ENCODE measurements at regions not wholly inside any gene's neighbourhood (a gene's known extent, or its start where the extent isn't known, plus 50 kb on each side); places are given as distances from the start of the nearest gene placed in this dataset.

DNA sequence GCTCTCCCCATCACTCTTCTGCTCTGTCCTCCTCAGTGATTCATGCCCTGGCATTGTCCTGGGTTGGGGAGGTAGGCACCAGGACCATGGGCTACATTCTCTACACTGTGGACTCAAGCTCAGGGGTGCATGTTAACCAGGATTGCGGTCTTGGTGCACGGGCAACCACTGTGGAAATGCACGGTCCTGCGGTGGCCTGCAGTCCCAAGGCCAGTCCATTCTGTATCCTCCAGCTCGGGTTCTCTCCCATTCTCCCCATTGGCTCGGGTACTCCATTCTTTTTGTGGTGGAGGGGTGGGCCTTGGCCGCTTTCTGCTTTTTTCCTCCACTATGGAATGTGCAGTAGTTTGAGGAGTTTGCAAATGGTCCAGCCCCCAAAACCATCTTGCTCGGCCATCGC, 215.0 kb upstream of the MYT1L start:
- Histone ChIP-seq H3K36me3 (ENCODE audit: control insufficient read depth, insufficient read depth, low read length) (no peaks in the 10 kb centered on the region), H3K27me3 (ENCODE audit: control insufficient read depth, insufficient read depth, low read length) (no peaks in the 10 kb centered on the region), H3K9me3 (ENCODE audit: control insufficient read depth, insufficient read depth, low read length) (peaks cover 3% of the 10 kb centered on the region), H3K4me1 (ENCODE audit: control insufficient read depth, insufficient read depth, low read length) (no peaks in the 10 kb centered on the region), H3K4me3 (ENCODE audit: low read length) (no peak overlapping the region), H3K27ac (ENCODE audit: low read length) (no peak overlapping the region)
- ATAC-seq (no peak), DNase-seq (no peak)
- Mint-ChIP-seq H3K27ac (no peak overlapping the region), H3K9me3 (peaks cover 0 to 2% of the 10 kb centered on the region in 2 donors), H3K27me3 (ENCODE audit: low read depth in 2 of 2) (no peaks in the 10 kb centered on the region), H3K4me1 (no peaks in the 10 kb centered on the region), H3K4me3 (no peak overlapping the region), H3K36me3 (no peaks in the 10 kb centered on the region)
- WGBS (ENCODE audit: insufficient coverage): 90% methylated on average over 6 of the region's 9 CpGs
- TF ChIP-seq CTCF (IDR thresholded peaks at IDR 0.05): no peak
- intact Hi-C loops (cut with micrococcal nuclease): no loop called here

DNA sequence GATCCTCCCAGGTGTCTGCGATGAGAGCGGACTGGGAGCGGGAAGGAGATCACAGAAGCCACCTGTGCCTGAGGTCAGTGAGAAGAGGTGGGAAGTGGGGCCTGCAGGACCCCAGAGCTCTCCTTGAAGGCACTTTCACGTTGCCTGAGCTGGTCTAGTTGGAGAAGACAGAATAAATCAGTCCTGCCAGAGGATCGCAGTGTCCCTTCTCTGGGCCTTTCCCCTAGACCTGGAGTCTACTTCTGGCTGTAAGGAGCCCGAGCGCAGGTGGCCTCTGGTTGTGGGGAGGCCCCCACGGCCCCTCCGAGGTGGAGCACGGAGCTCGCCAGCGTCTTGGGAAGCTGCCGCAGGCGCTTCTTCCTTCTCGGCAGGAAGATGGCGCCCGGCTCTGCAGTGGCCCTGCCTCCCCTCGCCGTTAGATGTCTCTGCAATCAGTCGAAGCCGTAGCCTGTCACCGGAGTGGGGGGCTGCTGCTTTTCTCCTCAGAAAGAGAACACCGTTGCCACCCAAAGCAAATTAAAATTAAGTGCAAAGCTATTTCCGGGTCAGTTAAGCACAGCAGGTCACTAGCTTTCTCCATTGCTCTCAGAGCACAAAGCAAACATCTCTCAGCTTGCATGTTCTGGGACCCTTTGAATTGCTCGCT, 212.0 kb upstream of the MYT1L start:
- no peaks in the 10 kb centered on the region for H3K36me3 ChIP-seq (ENCODE audit: control insufficient read depth, insufficient read depth, low read length)
- no peak overlapping the region for H3K4me3 ChIP-seq (ENCODE audit: low read length)
- no peaks in the 10 kb centered on the region for H3K27me3 ChIP-seq (ENCODE audit: control insufficient read depth, insufficient read depth, low read length)
- ATAC-seq (no peak), DNase-seq (no peak)
- no peaks in the 10 kb centered on the region for H3K9me3 Mint-ChIP-seq
- 74% methylated on average over 24 of the region's 25 CpGs for WGBS (ENCODE audit: insufficient coverage)
- no peaks in the 10 kb centered on the region for H3K4me1 ChIP-seq (ENCODE audit: control insufficient read depth, insufficient read depth, low read length)
- no peaks in the 10 kb centered on the region for H3K4me1 Mint-ChIP-seq
- H3K27me3 Mint-ChIP-seq (ENCODE audit: low read depth in 2 of 2): no peaks in the 10 kb centered on the region
- H3K36me3 Mint-ChIP-seq: no peaks in the 10 kb centered on the region
- intact Hi-C loops (cut with micrococcal nuclease): no loop called here
- no peak overlapping the region for H3K27ac Mint-ChIP-seq
- no peak overlapping the region for H3K4me3 Mint-ChIP-seq
- no peak overlapping the region for H3K27ac ChIP-seq (ENCODE audit: low read length)
- H3K9me3 ChIP-seq (ENCODE audit: control insufficient read depth, insufficient read depth, low read length): no peaks in the 10 kb centered on the region
- TF ChIP-seq CTCF (IDR thresholded peaks at IDR 0.05): no peak

- 78% methylated on average over 3 of the region's 4 CpGs for WGBS (ENCODE audit: insufficient coverage)
- H3K27ac Mint-ChIP-seq: no peak overlapping the region
- Histone ChIP-seq H3K9me3 (ENCODE audit: control insufficient read depth, insufficient read depth, low read length) (no peaks in the 10 kb centered on the region), H3K4me1 (ENCODE audit: control insufficient read depth, insufficient read depth, low read length) (no peaks in the 10 kb centered on the region), H3K27ac (ENCODE audit: low read length) (no peak overlapping the region), H3K4me3 (ENCODE audit: low read length) (no peak overlapping the region), H3K36me3 (ENCODE audit: control insufficient read depth, insufficient read depth, low read length) (no peaks in the 10 kb centered on the region), H3K27me3 (ENCODE audit: control insufficient read depth, insufficient read depth, low read length) (no peaks in the 10 kb centered on the region)
- H3K27me3 Mint-ChIP-seq (ENCODE audit: low read depth in 2 of 2): no peaks in the 10 kb centered on the region
- intact Hi-C loops (cut with micrococcal nuclease): no loop called here
- H3K36me3 Mint-ChIP-seq: no peaks in the 10 kb centered on the region
- no peaks in the 10 kb centered on the region for H3K4me1 Mint-ChIP-seq
- ATAC-seq: no peak
- DNase-seq: no peak
- no peak overlapping the region for H3K4me3 Mint-ChIP-seq
- no peaks in the 10 kb centered on the region for H3K9me3 Mint-ChIP-seq
- TF ChIP-seq CTCF (IDR thresholded peaks at IDR 0.05): no peak
These were observed 211.2 kb upstream of the MYT1L start for GRCh38 chr2:2542316-2542715.

- intact Hi-C loops (cut with micrococcal nuclease): no loop called here
- H3K27me3 Mint-ChIP-seq (ENCODE audit: low read depth in 2 of 2): peaks cover 0 to 4% of the 10 kb centered on the region in 2 donors
- no peak overlapping the region for H3K4me3 Mint-ChIP-seq
- no peaks in the 10 kb centered on the region for H3K9me3 Mint-ChIP-seq
- no peak overlapping the region for H3K27ac ChIP-seq (ENCODE audit: low read length)
- WGBS (ENCODE audit: insufficient coverage): 89% methylated on average over 9 of the region's 9 CpGs
- no peak overlapping the region for H3K4me3 ChIP-seq (ENCODE audit: low read length)
- ATAC-seq (no peak), DNase-seq (no peak)
- H3K36me3 ChIP-seq (ENCODE audit: control insufficient read depth, insufficient read depth, low read length): no peaks in the 10 kb centered on the region
- no peaks in the 10 kb centered on the region for H3K27me3 ChIP-seq (ENCODE audit: control insufficient read depth, insufficient read depth, low read length)
- no peaks in the 10 kb centered on the region for H3K4me1 ChIP-seq (ENCODE audit: control insufficient read depth, insufficient read depth, low read length)
- no peak overlapping the region for H3K27ac Mint-ChIP-seq
- no peaks in the 10 kb centered on the region for H3K36me3 Mint-ChIP-seq
- H3K4me1 Mint-ChIP-seq: no peaks in the 10 kb centered on the region
- peaks cover 4% of the 10 kb centered on the region for H3K9me3 ChIP-seq (ENCODE audit: control insufficient read depth, insufficient read depth, low read length)
- TF ChIP-seq CTCF (IDR thresholded peaks at IDR 0.05): no peak
These were observed 209.3 kb upstream of the MYT1L start for GRCh38 chr2:2540406-2540805.
